Neural progenitor cell (in vitro differentiated cells): ENCODE measurements at regions not wholly inside any gene's neighbourhood (a gene's known extent, or its start where the extent isn't known, plus 50 kb on each side); places are given as distances from the start of the nearest gene placed in this dataset.

Experiments
- DNase-seq: peaks from one replicate; pipeline ENCODE4 v3.0.0-alpha.2; 2016; ENCODE audit warnings: low spot score
- H2AFZ ChIP-seq: fragments of 200-600 bp; sonication (generic); replicated peaks from 2 replicates; pipeline ENCODE4 v1.6.1; 2016; ENCODE audit warnings: antibody characterized with exemption
- H3F3A ChIP-seq: fragments of 200-600 bp; sonication (generic); 2 replicates; pipeline ENCODE4 v1.6.1; 2016; ENCODE audit warnings: antibody characterized with exemption, low read depth
- H3K27ac ChIP-seq: fragments of 200-600 bp; sonication (generic); 2 replicates; pipeline ENCODE4 v1.5.1; 2016; ENCODE audit warnings: mild to moderate bottlenecking
- H3K27me3 ChIP-seq: fragments of 200-600 bp; sonication (generic); 2 replicates; pipeline ENCODE4 v1.6.1; 2016; ENCODE audit warnings: mild to moderate bottlenecking, moderate library complexity
- H3K36me3 ChIP-seq: fragments of 200-600 bp; sonication (generic); 2 replicates; pipeline ENCODE4 v1.5.1; 2016
- H3K4me1 ChIP-seq: fragments of 200-600 bp; sonication (generic); 2 replicates; pipeline ENCODE4 v1.6.1; 2016; ENCODE audit warnings: mixed run types
- H3K4me2 ChIP-seq: fragments of 200-600 bp; sonication (generic); 2 replicates; pipeline ENCODE4 v1.6.1; 2016
- H3K4me3 ChIP-seq: fragments of 200-600 bp; sonication (generic); 2 replicates; pipeline ENCODE4 v1.5.1; 2016
- H3K79me2 ChIP-seq: fragments of 200-600 bp; sonication (generic); 2 replicates; pipeline ENCODE4 v1.6.1; 2016; ENCODE audit warnings: low read depth
- H3K9ac ChIP-seq: fragments of 200-600 bp; sonication (generic); 2 replicates; pipeline ENCODE4 v1.6.1; 2016
- H3K9me3 ChIP-seq: fragments of 200-600 bp; sonication (generic); 2 replicates; pipeline ENCODE4 v1.5.1; 2016; ENCODE audit warnings: low read depth
- H4K20me1 ChIP-seq: fragments of 200-600 bp; sonication (generic); 2 replicates; pipeline ENCODE4 v1.6.1; 2016; ENCODE audit warnings: low read depth
- H3K27ac Mint-ChIP-seq: 3 replicates; pipeline ENCODE4 v1.8.0; 2021; ENCODE audit warnings: mixed read lengths
- H3K27me3 Mint-ChIP-seq: 2 replicates; pipeline ENCODE4 v1.8.0; 2022; ENCODE audit warnings: low read depth, mild to moderate bottlenecking, inconsistent platforms, moderate library complexity, mixed read lengths; ENCODE audit not compliant: insufficient read depth
- H3K36me3 Mint-ChIP-seq: 3 replicates; pipeline ENCODE4 v1.8.0; 2021; ENCODE audit warnings: mixed read lengths
- H3K4me1 Mint-ChIP-seq: 3 replicates; pipeline ENCODE4 v1.8.0; 2021; ENCODE audit warnings: mixed read lengths
- H3K4me3 Mint-ChIP-seq: 3 replicates; pipeline ENCODE4 v1.8.0; 2021; ENCODE audit warnings: mild to moderate bottlenecking, moderate library complexity, mixed read lengths
- H3K9me3 Mint-ChIP-seq: 3 replicates; pipeline ENCODE4 v1.8.0; 2020; ENCODE audit warnings: mixed read lengths
- CTCF ChIP-seq: fragments of 200-600 bp; sonication (generic); IDR thresholded peaks from 2 replicates; pipeline ENCODE4 v1.5.1; 2017; ENCODE audit warnings: antibody characterized with exemption, mild to moderate bottlenecking
- EZH2 ChIP-seq: fragments of 200-600 bp; sonication (generic); IDR thresholded peaks from 2 replicates; pipeline ENCODE4 v1.6.1; 2017; ENCODE audit warnings: antibody characterized with exemption, mild to moderate bottlenecking, moderate library complexity
- EZH2phosphoT487 ChIP-seq: fragments of 200-600 bp; sonication (generic); IDR thresholded peaks from 2 replicates; pipeline ENCODE4 v1.6.1; 2017; ENCODE audit warnings: antibody characterized with exemption

GRCh38 chr15:39456582-39457330 is 124.1 kb upstream of the THBS1 start:
- no peaks in the 10 kb centered on the region for H3F3A ChIP-seq
- no peak overlapping the region for H3K4me3 ChIP-seq
- no peak for DNase-seq
- H3K27ac ChIP-seq: no peak overlapping the region
- H3K9ac ChIP-seq: no peak overlapping the region
- no peaks in the 10 kb centered on the region for H3K36me3 ChIP-seq
- H3K36me3 Mint-ChIP-seq: no peaks in the 10 kb centered on the region
- no peaks in the 10 kb centered on the region for H3K27me3 Mint-ChIP-seq
- no peak overlapping the region for H3K27ac Mint-ChIP-seq
- H3K4me1 Mint-ChIP-seq: no peaks in the 10 kb centered on the region
- no peaks in the 10 kb centered on the region for H3K27me3 ChIP-seq
- no peaks in the 10 kb centered on the region for H4K20me1 ChIP-seq
- no peaks in the 10 kb centered on the region for H3K4me1 ChIP-seq
- no peaks in the 10 kb centered on the region for H3K9me3 Mint-ChIP-seq
- H2AFZ ChIP-seq: no peak overlapping the region
- TF ChIP-seq EZH2 (no peak), CTCF (no peak)
- no peaks in the 10 kb centered on the region for H3K9me3 ChIP-seq
- no peaks in the 10 kb centered on the region for H3K79me2 ChIP-seq
- no peak overlapping the region for H3K4me3 Mint-ChIP-seq
- H3K4me2 ChIP-seq: no peak overlapping the region

GRCh38 chr15:39458131-39458530 is 122.7 kb upstream of the THBS1 start:
- H3K9ac ChIP-seq: no peak overlapping the region

GRCh38 chr15:39459548-39459947 is 121.3 kb upstream of the THBS1 start:
- Histone ChIP-seq H3K27me3 (no peaks in the 10 kb centered on the region), H3K4me1 (no peaks in the 10 kb centered on the region), H3K79me2 (no peaks in the 10 kb centered on the region), H3K4me2 (no peak overlapping the region), H2AFZ (no peak overlapping the region), H3K9me3 (no peaks in the 10 kb centered on the region), H3K27ac (no peak overlapping the region), H3K36me3 (no peaks in the 10 kb centered on the region), H3F3A (no peaks in the 10 kb centered on the region), H4K20me1 (no peaks in the 10 kb centered on the region), H3K4me3 (no peak overlapping the region), H3K9ac (no peak overlapping the region)
- H3K36me3 Mint-ChIP-seq: no peaks in the 10 kb centered on the region
- no peaks in the 10 kb centered on the region for H3K9me3 Mint-ChIP-seq
- H3K4me1 Mint-ChIP-seq: no peaks in the 10 kb centered on the region
- no peaks in the 10 kb centered on the region for H3K27me3 Mint-ChIP-seq
- TF ChIP-seq EZH2 (no peak), CTCF (no peak), EZH2phosphoT487 (no peak)
- no peak overlapping the region for H3K4me3 Mint-ChIP-seq
- no peak for DNase-seq
- no peak overlapping the region for H3K27ac Mint-ChIP-seq

More at GRCh38 chr15:39458131-39458530, 122.7 kb upstream of the THBS1 start:
- Histone ChIP-seq H3K27ac (no peak overlapping the region), H2AFZ (no peak overlapping the region), H4K20me1 (no peaks in the 10 kb centered on the region), H3K27me3 (no peaks in the 10 kb centered on the region), H3K36me3 (no peaks in the 10 kb centered on the region), H3K4me2 (no peak overlapping the region), H3F3A (no peaks in the 10 kb centered on the region), H3K4me3 (no peak overlapping the region), H3K9me3 (no peaks in the 10 kb centered on the region), H3K4me1 (no peaks in the 10 kb centered on the region), H3K79me2 (no peaks in the 10 kb centered on the region)
- Mint-ChIP-seq H3K9me3 (no peaks in the 10 kb centered on the region), H3K27me3 (no peaks in the 10 kb centered on the region), H3K4me1 (no peaks in the 10 kb centered on the region), H3K36me3 (no peaks in the 10 kb centered on the region), H3K4me3 (no peak overlapping the region), H3K27ac (no peak overlapping the region)
- TF ChIP-seq EZH2 (no peak), EZH2phosphoT487 (no peak), CTCF (no peak)
- DNase-seq: no peak
